SK-N-SH (cell line): ENCODE measurements at regions not wholly inside any gene's neighbourhood (a gene's known extent, or its start where the extent isn't known, plus 50 kb on each side); places are given as distances from the start of the nearest gene placed in this dataset.

ENCODE experiments used
- CTCF ChIA-PET: fragments of 300-600, 350-600 bp; formaldehyde crosslinking; extraction: SDS; loops from one replicate; lab custom pipeline; 2021; lab: Yijun Ruan, JAX
- POLR2A ChIA-PET: fragments of 350-600 bp; sonication (Branson Sonifier 250); formaldehyde crosslinking; extraction: SDS; loops from one replicate; lab custom pipeline; 2020; ENCODE audit warnings: antibody characterized with exemption, inconsistent platforms; lab: Yijun Ruan, JAX
- DNase-seq: peaks from one replicate; pipeline ENCODE4 v3.0.0; 2012
- H2AFZ ChIP-seq: fragments of 200-600 bp; sonication (generic); 2 replicates; pipeline ENCODE4 v1.8.1; 2016; ENCODE audit warnings: antibody characterized with exemption, mild to moderate bottlenecking, low read depth
- H3F3A ChIP-seq: fragments of 200-600 bp; sonication (generic); replicated peaks from 2 replicates; pipeline ENCODE3; 2016; ENCODE audit warnings: antibody characterized with exemption, mild to moderate bottlenecking; ENCODE audit not compliant: insufficient read depth
- H3K27ac ChIP-seq, 2 experiments: fragments of 200-500 bp in 1 of 2; fragments of 200-600 bp in 1 of 2; sonication (Bioruptor generic) in 1 of 2; sonication (generic), shearing (Covaris generic) in 1 of 2; 2 replicates each; pipeline versions ENCODE4 v1.5.1 to v1.6.1; 2014 to 2016; ENCODE audit warnings: low read depth in 2 of 2, inconsistent platforms in 1 of 2, low read length in 1 of 2, mild to moderate bottlenecking in 1 of 2, mixed read lengths in 1 of 2
- H3K27me3 ChIP-seq: fragments of 200-600 bp; sonication (generic), shearing (Covaris generic); 2 replicates; pipeline ENCODE4 v1.6.1; 2016; ENCODE audit warnings: mixed run types; ENCODE audit not compliant: insufficient read depth
- H3K36me3 ChIP-seq, 2 experiments: fragments of 200-500 bp in 1 of 2; fragments of 200-600 bp in 1 of 2; sonication (Bioruptor generic) in 1 of 2; sonication (generic) in 1 of 2; replicated peaks in 1 of 2; 2 replicates each; pipeline versions ENCODE3 to v1.5.1; 2014 to 2016; ENCODE audit warnings: low read length in 1 of 2, mild to moderate bottlenecking in 1 of 2; ENCODE audit not compliant: insufficient read depth in 2 of 2, control insufficient read depth in 1 of 2
- H3K4me1 ChIP-seq, 2 experiments: fragments of 200-500 bp in 1 of 2; fragments of 200-600 bp in 1 of 2; sonication (Bioruptor generic) in 1 of 2; sonication (generic), shearing (Covaris generic) in 1 of 2; 2 replicates each; pipeline versions ENCODE4 v1.5.1 to v1.6.1; 2014 to 2016; ENCODE audit warnings: low read depth in 1 of 2, low read length in 1 of 2, mixed run types in 1 of 2; ENCODE audit not compliant: insufficient read depth in 2 of 2, control insufficient read depth in 1 of 2
- H3K4me2 ChIP-seq: fragments of 200-600 bp; sonication (generic), shearing (Covaris generic); 2 replicates; pipeline ENCODE4 v1.6.1; 2017; ENCODE audit warnings: mixed run types
- H3K4me3 ChIP-seq, 2 experiments: fragments of 200-500 bp in 1 of 2; fragments of 200-600 bp in 1 of 2; sonication (Bioruptor generic) in 1 of 2; sonication (generic), shearing (Covaris generic) in 1 of 2; 2 replicates each; pipeline versions ENCODE4 v1.5.1 to v1.8.1; 2014 to 2016; ENCODE audit warnings: low read depth in 2 of 2, inconsistent platforms in 1 of 2, low read length in 1 of 2, mild to moderate bottlenecking in 1 of 2, mixed read lengths in 1 of 2, moderate library complexity in 1 of 2
- H3K79me2 ChIP-seq: fragments of 200-600 bp; sonication (generic); 2 replicates; pipeline ENCODE4 v1.8.1; 2017; ENCODE audit warnings: mild to moderate bottlenecking; ENCODE audit not compliant: insufficient read depth
- H3K9ac ChIP-seq: fragments of 200-600 bp; sonication (generic); 2 replicates; pipeline ENCODE4 v1.6.1; 2017; ENCODE audit warnings: mixed run types
- H3K9me2 ChIP-seq: fragments of 200-600 bp; sonication (generic); 2 replicates; pipeline ENCODE4 v1.6.1; 2017; ENCODE audit warnings: mixed run types
- H3K9me3 ChIP-seq: fragments of 200-600 bp; sonication (generic); 2 replicates; pipeline ENCODE4 v1.6.1; 2017; ENCODE audit warnings: mixed run types, mild to moderate bottlenecking, moderate library complexity
- H4K20me1 ChIP-seq: fragments of 200-600 bp; sonication (generic); 2 replicates; pipeline ENCODE4 v1.6.1; 2017; ENCODE audit warnings: mild to moderate bottlenecking, mixed run types; ENCODE audit not compliant: insufficient read depth
- CTCF ChIP-seq: fragments of 200-600 bp; sonication (generic); IDR thresholded peaks from 2 replicates; pipeline ENCODE4 v1.6.1; 2017; ENCODE audit warnings: antibody characterized with exemption, mild to moderate bottlenecking, moderate library complexity
- ELF1 ChIP-seq: IDR thresholded peaks from 2 replicates; pipeline ENCODE4 v1.4.0; 2012
- EP300 ChIP-seq, 2 experiments: IDR thresholded peaks; 2 replicates each; pipeline versions ENCODE4 v1.4.0 to v1.6.1; 2012; ENCODE audit warnings: borderline replicate concordance in 1 of 2, low read depth in 1 of 2, low read length in 1 of 2
- GATA2 ChIP-seq: sonication (generic); formaldehyde crosslinking; IDR thresholded peaks from 2 replicates; pipeline ENCODE4 v1.5.0; 2020; ENCODE audit warnings: mild to moderate bottlenecking, missing genetic modification reagents
- JUND ChIP-seq: IDR thresholded peaks from 2 replicates; pipeline ENCODE4 v1.4.0; 2012
- MEF2A ChIP-seq: IDR thresholded peaks from 2 replicates; pipeline ENCODE4 v1.4.0; 2012; ENCODE audit warnings: low read depth, borderline replicate concordance
- MXI1 ChIP-seq: IDR thresholded peaks from 2 replicates; pipeline ENCODE4 v1.6.1; 2012; ENCODE audit warnings: mild to moderate bottlenecking, low read depth, low read length, improper control_type of control experiment
- NFIC ChIP-seq: IDR thresholded peaks from 2 replicates; pipeline ENCODE4 v1.4.0; 2012; ENCODE audit warnings: borderline replicate concordance
- NRF1 ChIP-seq: IDR thresholded peaks from 2 replicates; pipeline ENCODE4 v1.6.1; 2012; ENCODE audit warnings: low read depth, mild to moderate bottlenecking, low read length
- POLR2AphosphoS5 ChIP-seq: IDR thresholded peaks from 2 replicates; pipeline ENCODE4 v1.6.1; 2012; ENCODE audit warnings: low read depth, low read length
- RAD21 ChIP-seq: IDR thresholded peaks from 2 replicates; pipeline ENCODE4 v1.6.1; 2012; ENCODE audit warnings: mild to moderate bottlenecking, low read length
- RXRA ChIP-seq: IDR thresholded peaks from 2 replicates; pipeline ENCODE4 v1.4.0; 2012; ENCODE audit warnings: low read depth, mild to moderate bottlenecking, borderline replicate concordance
- SMC3 ChIP-seq: IDR thresholded peaks from 2 replicates; pipeline ENCODE4 v1.6.1; 2012; ENCODE audit warnings: low read depth, low read length, improper control_type of control experiment
- TAF1 ChIP-seq: IDR thresholded peaks from 2 replicates; pipeline ENCODE4 v1.6.1; 2012; ENCODE audit warnings: low read depth, mild to moderate bottlenecking, low read length, moderate library complexity, borderline replicate concordance
- TCF12 ChIP-seq: IDR thresholded peaks from 2 replicates; pipeline ENCODE4 v1.4.0; 2012
- TF ChIP-seq, protein P1 (sequence below): IDR thresholded peaks from 2 replicates; pipeline ENCODE4; 2012
- TF ChIP-seq, protein P2 (sequence below): IDR thresholded peaks from 2 replicates; pipeline ENCODE4 v1.4.0; 2012; ENCODE audit warnings: low read depth, borderline replicate concordance

GRCh38 chr3:98999675-99000074 is 98.2 kb upstream of the DCBLD2 start:
- Histone ChIP-seq H3K4me2 (no peak overlapping the region), H3K9me2 (no peaks in the 10 kb centered on the region), H3F3A (no peaks in the 10 kb centered on the region), H3K27me3 (no peaks in the 10 kb centered on the region), H3K36me3 (peaks cover 0 to 7% of the 10 kb centered on the region in 2 experiments), H3K9me3 (no peaks in the 10 kb centered on the region), H4K20me1 (no peaks in the 10 kb centered on the region), H2AFZ (no peak overlapping the region), H3K79me2 (no peaks in the 10 kb centered on the region), H3K4me3 (no peak overlapping the region), H3K9ac (no peak overlapping the region), H3K4me1 (no peaks in the 10 kb centered on the region), H3K27ac (no peak overlapping the region)
- no peak for TF ChIP-seq EP300 (IDR thresholded peaks at IDR 0.05; ENCODE audit: borderline replicate concordance in 1 of 2, low read depth in 1 of 2, low read length in 1 of 2)
- no peak for TF ChIP-seq RXRA
- TF ChIP-seq SMC3, result no peak
- no peak for TF ChIP-seq TCF12
- TF ChIP-seq GATA2 (CRISPR knock-in tag), result no peak
- no peak for TF ChIP-seq POLR2AphosphoS5
- TF ChIP-seq MXI1, result no peak
- TF ChIP-seq, protein P1, sequence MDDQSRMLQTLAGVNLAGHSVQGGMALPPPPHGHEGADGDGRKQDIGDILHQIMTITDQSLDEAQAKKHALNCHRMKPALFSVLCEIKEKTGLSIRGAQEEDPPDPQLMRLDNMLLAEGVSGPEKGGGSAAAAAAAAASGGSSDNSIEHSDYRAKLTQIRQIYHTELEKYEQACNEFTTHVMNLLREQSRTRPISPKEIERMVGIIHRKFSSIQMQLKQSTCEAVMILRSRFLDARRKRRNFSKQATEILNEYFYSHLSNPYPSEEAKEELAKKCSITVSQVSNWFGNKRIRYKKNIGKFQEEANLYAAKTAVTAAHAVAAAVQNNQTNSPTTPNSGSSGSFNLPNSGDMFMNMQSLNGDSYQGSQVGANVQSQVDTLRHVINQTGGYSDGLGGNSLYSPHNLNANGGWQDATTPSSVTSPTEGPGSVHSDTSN, result no peak
- no peak for TF ChIP-seq ELF1
- TF ChIP-seq RAD21, result no peak
- no peak for DNase-seq
- ChIA-PET CTCF (interaction anchor here (1.1 to 9.2 kb wide), 3 partner anchors 157 to 397 kb away, joined by 3 to 232 read pairs (median 4); no protein-coding TSS in a partner anchor), POLR2A (no interaction called here)

- H3K9ac ChIP-seq, result no peak overlapping the region
- H4K20me1 ChIP-seq, result no peaks in the 10 kb centered on the region
- H3K27me3 ChIP-seq, result no peaks in the 10 kb centered on the region
- H3K4me3 ChIP-seq, result no peak overlapping the region
- peaks cover 0 to 7% of the 10 kb centered on the region in 2 experiments for H3K36me3 ChIP-seq
- peak; percentile 24 for DNase-seq
- H3K27ac ChIP-seq, result peak overlapping the region in 1 of 2 experiments; percentile 5; a peak in 1 of 4 replicates
- CTCF ChIA-PET, result interaction anchor here (0.6 to 9.2 kb wide), 50 partner anchors 9 to 953 kb away, joined by 3 to 232 read pairs (median 4); partner anchors contain the start of genes CPOX and DCBLD2
- no peaks in the 10 kb centered on the region for H3K9me3 ChIP-seq
- no peak overlapping the region for H3K4me2 ChIP-seq
- POLR2A ChIA-PET, result interaction anchor here (1.4 kb wide), 1 partner anchor 177 kb away, joined by 4 read pairs; no protein-coding TSS in a partner anchor
- no peaks in the 10 kb centered on the region for H3K9me2 ChIP-seq
- TF ChIP-seq, protein P2, sequence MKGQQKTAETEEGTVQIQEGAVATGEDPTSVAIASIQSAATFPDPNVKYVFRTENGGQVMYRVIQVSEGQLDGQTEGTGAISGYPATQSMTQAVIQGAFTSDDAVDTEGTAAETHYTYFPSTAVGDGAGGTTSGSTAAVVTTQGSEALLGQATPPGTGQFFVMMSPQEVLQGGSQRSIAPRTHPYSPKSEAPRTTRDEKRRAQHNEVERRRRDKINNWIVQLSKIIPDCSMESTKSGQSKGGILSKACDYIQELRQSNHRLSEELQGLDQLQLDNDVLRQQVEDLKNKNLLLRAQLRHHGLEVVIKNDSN, result no peak
- TF ChIP-seq CTCF (peak; percentile 85), NFIC (no peak), JUND (no peak), MEF2A (no peak), RAD21 (peak; percentile 96), TAF1 (no peak), SMC3 (peak; percentile 90), NRF1 (peak; percentile 32; the same call in 1 of the 2 replicates)
- no peak overlapping the region for H2AFZ ChIP-seq
- peaks cover 18% of the 10 kb centered on the region for H3F3A ChIP-seq
- no peaks in the 10 kb centered on the region; the same call in none of the 2 replicates for H3K79me2 ChIP-seq
- no peaks in the 10 kb centered on the region; a peak in 1 of 4 replicates for H3K4me1 ChIP-seq
Observed at GRCh38 chr3:98994128-98994762, 92.8 kb upstream of the DCBLD2 start.
